HUDEP-2 (cell line): ENCODE measurements at regions not wholly inside any gene's neighbourhood (a gene's known extent, or its start where the extent isn't known, plus 50 kb on each side); places are given as distances from the start of the nearest gene placed in this dataset.

ENCODE experiments used
- DNase-seq, 76 experiments: peaks; one replicate each; lab custom pipeline; 2025; ENCODE audit not compliant: unreplicated experiment in 76 of 76; lab: John Stamatoyannopoulos, UW

DNA sequence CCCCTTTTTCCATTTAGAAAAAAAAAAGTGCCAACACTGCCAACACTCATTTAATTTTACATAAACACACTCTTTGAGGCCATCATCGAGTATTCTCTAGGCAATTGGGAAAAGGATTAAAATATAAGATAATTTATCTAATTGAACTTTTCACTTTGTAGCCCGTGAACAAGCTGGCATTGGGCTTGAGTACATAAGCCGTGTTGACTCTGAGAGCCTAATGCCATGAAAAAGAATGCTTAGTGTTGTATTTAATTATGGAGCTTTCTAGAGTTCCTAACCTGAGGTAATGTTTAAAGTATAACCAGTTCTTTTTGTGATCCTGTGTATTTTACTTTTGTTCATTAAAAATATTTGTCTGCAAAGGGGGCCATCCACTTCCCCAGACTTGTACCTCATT, 193.8 kb downstream of the LYPLAL1 start:
- DNase-seq = no peak

DNA sequence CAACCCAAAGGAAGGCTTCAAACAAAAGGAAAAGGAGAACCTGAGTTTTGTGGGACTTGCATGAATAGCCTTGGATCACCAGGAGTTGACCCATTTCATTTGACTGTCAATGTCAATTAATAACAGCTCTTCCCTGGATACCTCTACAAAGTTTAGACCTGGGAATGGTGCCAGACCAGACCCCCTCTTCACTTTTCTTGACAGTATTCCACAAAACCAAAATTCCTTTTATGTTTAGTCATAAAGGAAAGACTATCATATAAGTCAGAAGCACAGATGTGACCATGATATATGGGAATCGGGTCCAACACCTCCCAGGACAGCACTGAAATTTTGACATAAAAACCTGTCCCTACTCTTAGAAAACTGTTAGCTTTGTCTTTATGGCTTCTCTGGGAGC, 191.8 kb downstream of the LYPLAL1 start:
- no peak for DNase-seq

DNA sequence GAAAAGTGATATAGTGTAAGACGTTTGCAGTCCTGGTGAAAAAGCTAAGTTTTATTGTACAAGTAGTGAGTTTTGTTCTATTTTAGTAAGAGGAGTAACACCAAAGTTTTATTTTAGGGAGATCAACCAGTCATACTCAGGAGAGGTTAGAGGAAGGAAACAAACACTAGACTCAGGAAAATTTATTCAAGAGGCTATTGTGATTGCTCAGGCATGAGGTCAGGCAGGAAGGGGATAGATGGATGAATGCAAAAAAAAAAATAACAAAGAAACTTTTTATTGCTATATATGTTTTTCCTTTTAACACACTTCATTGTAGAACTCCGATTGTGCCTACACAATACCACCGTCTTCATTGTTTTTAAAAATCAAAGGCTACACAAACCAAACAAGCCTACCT, 189.0 kb downstream of the LYPLAL1 start:
- no peak for DNase-seq

DNA sequence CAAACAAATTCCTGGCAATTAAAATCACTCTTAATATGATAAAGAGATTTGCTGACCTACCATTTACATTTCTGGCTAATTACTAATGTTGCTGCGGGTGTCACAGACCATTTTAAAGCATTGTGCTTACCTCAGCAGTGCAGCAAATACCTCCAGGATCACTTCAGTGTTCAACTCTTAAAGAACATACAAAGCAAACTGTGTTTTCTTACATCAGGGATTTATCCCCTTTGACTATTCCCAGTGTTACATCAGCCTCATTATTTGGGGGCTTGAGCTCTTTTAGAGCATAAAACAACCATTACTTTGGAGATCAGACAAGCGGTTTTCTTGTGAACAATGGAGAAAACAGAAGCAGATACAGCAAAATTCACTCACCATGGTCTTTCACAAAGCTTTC, 185.4 kb downstream of the LYPLAL1 start:
- no peak for DNase-seq

DNA sequence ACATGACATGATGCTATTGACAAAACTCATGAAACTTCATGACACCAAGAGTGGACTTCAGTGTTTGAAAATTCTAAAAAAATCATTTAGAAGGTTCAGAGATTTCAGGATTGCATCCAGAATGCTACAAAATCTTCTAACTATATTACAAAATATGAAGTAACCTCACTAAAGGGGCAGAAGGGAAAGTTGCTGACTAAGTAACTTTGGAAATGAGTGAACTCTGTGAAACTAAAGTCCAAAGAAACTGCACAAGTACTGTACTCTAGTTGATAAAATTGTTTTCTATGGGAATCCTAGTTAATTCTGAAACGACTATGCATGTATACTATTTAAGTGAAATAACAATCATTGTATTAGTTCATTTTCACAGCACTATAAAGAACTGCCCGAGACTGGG, 184.4 kb downstream of the LYPLAL1 start:
- no peak for DNase-seq

DNA sequence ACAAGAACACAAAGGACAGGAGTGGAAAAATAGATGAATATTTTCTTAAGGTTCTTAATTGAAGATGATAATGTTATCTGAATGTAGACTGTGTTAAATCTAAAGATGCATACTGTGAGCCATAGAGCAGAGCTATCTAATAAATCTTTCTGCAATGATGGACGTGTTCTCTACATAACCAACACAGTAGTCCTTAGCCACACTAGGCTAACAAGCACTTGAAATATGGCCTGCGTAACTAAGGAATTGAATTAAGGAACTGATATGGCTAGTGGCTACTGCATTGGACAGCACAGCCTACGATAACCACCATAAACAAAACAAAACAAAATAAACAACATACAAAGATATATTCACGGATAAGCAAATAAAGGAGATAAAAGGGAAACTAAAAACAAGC, 181.3 kb downstream of the LYPLAL1 start:
- DNase-seq = no peak

DNA sequence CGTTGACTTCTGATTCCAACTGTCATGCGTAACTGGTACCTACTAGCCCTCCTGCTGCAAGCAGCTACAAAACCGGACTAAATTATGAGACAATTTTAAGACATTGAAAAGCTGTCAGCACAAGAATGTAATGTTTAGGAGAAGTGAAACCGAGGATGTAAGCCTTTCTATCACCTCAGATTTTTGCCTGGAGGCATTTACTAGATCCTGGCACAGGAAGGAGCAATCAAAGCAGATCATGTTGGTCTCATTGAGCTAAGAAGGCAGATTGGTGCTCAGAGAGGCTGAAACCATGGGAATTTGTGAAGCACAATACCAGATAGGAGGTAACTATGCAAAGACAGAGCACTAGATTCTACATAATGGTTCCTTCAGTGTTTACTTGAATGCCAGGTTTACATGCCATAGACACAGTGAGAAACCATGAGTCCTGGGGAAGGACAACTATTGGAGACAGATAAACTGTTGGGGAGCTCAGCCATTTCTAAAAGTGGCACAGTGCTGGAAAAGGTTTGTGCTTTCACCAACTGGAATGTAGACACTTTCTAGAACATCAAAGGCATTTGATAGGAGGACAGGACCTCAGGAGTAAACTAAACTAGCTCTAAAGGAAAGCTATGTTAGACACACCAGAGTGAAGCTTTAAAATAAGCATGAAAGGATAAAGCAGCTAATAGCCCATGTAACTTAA, 179.4 kb downstream of the LYPLAL1 start:
- no peak for DNase-seq

DNA sequence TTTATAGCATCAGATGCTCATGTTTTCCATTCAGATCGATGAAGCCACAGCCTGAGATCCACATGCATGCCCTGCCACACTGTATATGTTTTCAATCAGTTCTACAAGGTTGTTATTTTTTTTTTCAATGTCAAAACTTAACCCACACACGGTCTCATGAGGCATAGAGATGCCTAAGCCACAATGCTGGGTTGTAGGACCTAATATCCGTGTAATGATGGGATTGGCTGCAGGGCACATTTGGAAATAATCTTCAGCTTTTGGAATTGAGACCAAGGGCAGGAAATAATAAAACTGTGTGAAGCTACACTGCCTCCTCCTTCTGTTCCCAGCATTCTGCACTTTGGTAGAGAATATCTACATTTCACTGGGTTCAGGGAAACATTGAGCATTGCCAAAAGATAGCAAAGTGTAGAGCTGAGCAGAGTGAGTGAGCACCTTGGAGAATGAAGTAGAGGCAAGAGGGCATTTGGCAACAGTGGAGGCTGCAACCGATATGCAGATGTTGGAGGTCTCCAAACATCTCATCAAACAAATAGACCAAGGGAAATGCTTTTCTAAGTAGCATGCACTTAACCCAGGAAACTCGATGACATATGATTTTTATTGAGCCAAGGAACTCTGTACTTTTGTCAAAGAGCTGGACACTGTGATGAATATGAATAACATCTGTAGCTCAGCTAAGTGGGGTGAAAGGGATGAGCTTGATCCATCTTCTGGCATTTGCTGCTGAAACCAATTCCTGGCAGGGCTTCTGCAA, 176.7 kb downstream of the LYPLAL1 start:
- no peak for DNase-seq

DNA sequence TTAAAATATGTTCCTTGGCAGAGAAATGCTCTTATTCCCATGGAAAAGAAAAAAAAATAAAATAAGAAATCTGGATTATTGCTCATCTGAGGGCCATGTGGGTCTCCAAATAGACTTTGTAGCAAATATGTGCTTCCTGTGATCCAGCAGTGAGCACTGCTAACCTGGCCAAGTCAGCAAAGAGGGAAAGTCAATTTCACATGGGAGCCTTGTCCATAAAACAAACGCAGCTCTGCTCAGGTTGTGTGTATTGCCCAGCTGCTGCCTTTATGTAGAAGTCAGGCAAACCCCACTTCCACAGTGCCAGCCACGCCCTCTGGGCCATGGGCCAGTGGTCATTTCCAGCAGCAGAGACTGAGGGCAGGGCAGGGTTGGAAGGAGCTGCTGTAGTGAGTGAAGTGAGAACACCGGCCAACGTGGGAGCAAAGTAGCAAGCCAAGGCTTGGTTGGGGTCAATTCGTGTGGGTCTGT, 174.3 kb downstream of the LYPLAL1 start:
- DNase-seq = no peak

DNA sequence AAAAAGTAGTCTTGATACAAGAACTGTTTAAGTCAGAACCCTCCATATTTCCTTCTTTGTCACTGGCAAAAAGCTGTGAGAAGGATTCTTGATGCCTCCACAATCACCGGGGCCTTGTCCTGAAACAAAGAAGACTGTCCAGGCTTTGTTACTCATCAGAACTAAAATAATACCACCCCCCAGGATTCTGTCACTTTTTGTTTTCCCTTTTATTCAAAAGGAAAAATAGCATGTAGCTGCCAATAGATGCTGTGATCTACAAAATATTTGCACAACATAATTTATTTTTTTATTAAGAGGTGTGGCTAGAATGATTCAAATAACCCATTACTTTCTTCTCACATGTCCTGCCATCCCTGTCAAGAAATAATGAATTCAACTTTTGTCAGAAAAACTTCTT, 173.7 kb downstream of the LYPLAL1 start:
- no peak for DNase-seq

DNA sequence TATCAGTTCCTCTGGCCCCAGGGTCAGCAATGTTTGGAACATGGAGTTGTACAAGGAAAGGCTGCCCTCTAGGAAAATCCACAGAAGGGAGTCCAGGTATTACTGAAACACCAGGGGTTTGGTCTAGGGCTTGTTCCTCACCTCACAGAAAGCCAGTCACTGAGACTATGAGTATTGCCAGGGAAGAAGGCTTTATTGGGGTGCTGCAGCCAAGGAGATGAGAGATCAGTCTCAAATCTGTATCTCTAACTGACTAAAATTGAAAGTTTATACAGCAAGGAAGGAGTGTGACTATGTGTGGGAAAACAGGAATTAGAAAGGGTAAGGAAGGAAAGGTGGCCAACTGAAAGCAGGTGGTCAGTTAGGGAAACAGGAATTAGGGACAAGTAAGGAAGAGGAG, 172.3 kb downstream of the LYPLAL1 start:
- no peak for DNase-seq

DNA sequence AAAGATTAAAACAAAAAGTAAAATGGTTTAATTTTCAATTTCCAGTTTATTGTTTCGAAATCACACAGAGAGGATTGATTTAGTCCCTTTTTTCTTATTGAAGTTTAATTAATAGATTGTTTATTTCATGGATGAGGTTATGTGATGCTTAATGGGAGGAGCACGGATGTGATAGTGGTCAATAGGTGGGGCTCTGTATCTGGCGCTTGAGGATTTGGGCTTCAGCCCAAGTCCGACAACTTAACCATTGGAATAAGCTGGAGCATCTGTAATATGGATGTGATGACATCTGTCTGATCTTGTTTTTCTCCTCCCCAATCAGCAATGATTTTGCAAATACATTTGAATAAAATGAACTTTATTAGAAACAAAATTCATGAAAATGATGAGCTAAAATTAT, 169.2 kb downstream of the LYPLAL1 start:
- DNase-seq = no peak

DNA sequence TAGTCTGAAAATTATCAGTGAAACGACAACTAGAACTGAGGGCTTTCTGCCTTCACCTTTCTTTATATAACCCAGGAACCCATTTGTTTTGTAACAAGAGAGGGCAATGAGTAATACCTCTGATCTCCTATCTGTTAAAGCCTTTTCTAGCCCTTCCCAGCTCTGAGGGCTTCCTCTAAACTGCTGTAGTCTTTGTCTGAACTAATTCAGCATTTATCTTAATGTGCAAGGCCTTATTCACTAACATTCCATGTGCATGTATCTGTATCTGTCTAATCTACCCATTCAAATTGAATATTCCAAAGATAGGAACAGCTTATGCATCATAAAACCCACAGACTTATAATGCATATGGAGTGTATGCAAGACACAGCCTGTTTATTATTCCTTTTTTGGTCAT, 167.1 kb downstream of the LYPLAL1 start:
- no peak for DNase-seq

DNA sequence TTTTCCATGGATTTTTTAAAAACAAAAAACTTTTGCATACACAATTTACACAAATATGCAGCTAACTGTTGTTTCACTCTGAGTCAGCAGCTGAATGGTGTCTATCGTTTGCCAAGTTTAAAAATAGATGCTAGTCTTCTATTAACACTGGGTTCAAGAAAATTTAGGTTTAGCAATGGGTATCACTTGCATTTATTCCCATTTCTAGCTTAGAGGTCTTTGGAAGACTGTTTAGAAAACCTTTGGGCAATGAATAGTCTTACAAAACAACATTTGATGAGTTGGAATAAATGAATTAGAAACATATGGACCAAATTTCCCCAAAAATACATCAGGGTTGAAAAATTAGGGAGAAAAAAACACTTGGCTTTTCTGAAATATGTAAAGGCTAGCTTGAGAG, 165.8 kb downstream of the LYPLAL1 start:
- DNase-seq = no peak

DNA sequence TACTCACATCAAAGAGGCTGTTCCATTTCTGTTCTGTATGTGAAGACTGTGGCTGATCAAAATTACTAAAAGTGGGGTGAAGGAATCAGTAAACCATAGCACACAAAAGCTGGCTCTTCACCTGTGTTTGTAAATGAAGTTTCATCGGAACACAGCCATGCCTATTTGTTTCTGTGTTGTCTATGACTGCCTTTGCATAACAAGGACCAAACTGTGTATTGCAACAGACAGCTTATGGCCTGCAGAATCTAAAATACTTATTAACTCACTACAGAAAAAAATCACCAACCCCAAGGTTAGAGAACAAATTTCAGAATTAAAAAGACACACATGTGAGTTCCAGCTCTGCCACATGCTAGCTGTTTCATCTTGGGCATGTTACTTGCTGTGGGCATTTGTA, 163.9 kb downstream of the LYPLAL1 start:
- DNase-seq = no peak

DNA sequence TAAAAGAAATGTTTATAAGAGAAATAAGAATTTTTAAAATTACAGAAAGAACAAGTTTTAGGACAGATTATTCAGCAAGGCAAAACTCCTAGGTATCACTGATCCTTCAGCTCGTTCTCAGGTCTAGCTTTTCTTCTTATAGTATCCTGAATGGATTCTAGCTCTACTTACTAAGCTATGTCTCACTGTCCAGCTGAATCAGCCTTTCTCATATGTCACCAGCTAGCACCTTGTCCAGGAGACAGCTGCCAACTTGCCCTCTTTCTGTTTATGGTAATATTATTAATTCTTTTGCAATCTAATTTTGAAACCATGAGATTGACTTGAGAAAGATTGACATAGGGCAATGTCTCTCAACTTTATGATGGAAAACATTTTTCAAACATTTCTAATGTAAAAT, 159.9 kb downstream of the LYPLAL1 start:
- DNase-seq = no peak

DNA sequence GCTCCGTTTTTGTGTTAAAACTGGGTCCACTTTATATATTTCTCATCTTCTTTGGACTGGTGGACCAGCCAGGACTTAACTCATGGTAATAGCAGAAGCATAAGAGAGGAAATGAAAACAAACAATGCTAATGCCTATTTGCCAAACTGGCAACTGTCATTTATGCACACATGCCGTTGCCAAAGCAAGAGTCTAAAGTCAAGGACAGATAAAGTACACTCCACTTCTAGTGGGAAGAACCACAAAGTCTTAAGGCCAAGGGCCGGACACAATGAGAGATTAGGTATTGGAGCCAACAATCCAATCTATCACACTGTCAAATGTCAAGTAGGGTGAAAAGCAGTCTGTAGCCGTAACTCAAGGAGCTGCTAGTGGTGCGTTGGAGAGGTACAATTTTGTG, 157.7 kb downstream of the LYPLAL1 start:
- no peak for DNase-seq

DNA sequence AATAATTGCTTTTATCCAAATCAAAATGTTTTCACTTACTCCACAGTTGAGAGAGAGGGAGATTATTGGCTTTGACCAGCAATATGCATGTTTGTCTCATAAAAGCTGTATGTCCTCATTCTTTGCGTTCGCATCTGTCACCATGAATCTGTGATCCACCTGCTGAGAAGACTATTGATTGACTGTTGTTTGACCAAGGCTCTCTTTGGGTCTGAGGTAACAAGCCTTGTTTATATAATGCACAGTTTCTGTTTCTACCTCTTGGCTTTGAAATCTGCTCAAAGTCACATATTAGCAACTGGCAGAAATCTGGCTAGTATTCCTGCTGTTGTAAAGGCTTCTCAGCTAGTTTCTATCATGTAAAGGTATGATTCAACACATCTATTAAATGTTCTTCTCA, 157.0 kb downstream of the LYPLAL1 start:
- DNase-seq = no peak

DNA sequence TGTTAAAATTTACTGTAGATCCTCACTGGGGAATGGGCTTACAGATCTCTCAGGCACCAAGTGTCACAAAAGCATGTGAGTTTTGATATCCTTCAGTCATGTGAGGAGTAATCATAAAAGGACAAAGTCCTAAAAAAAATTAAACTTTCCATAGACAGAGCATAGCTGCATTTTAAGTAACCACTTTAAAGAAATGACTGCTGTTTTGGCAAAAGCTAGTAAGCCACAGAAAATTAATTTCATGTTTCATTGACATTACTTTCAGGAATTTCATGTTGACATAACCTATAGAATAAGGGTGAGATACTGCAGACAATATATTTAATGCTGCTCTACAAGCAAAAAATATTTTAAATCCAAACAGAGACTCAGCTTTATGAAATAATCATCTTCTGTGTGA, 156.3 kb downstream of the LYPLAL1 start:
- no peak for DNase-seq

DNA sequence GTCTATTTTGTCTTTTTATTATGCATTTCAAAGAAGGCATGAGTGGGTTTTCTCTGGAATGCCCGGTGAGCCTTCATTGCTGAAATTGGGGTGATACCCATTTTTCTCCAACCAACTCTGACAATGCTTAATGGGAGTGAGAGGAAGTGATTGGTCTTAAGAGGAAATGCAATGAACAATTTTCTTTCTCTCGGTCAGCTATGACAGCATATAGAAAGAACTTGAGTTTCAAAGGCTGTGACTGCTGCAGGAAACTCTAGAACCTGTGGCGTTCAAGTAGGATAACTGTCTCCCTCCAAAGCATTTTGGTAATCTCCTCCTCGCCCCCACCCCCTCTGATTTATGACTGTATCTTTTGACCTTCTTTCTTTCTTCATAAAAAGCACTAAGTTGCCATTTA, 155.9 kb downstream of the LYPLAL1 start:
- DNase-seq = no peak

DNA sequence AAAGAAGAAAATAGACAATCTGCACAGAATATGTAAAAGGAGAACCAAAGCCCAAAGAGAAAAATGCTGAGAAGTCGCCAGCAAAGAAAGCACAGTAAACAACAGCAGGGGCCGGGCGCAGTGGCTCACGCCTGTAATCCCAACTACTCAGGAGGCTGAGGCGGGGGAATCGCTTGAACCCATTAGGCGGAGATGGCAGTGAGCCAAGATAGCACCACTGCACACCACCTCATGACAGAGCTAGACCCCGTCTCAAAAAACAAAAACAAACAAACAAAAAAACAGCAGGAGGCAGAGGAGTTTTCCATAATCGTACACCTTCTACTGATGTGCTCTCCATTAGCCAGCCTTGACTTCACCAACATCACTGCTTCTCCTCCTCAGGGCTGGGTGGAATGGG, 153.2 kb downstream of the LYPLAL1 start:
- DNase-seq = no peak

DNA sequence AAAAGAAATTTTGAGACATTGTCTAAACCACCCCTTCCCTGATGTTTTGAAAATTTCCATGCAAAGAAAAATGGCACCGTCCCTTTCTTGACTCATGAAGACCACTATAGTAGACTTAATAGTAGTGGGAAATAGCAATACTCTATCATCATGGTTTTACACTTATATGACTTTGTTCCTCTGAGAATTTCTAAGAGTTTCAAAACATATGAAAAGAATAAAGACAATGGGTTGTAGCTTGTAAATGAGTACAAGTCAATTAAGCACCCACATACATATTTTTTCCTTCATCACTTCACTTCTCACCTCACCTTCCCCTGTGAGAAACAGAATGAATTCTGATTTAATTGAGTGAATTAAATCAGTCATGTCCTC, 151.7 kb downstream of the LYPLAL1 start:
- DNase-seq = no peak
